ENCODE measurements at regions not wholly inside any gene's neighbourhood (a gene's known extent, or its start where the extent isn't known, plus 50 kb on each side); places are given as distances from the start of the nearest gene placed in this dataset.

DNA sequence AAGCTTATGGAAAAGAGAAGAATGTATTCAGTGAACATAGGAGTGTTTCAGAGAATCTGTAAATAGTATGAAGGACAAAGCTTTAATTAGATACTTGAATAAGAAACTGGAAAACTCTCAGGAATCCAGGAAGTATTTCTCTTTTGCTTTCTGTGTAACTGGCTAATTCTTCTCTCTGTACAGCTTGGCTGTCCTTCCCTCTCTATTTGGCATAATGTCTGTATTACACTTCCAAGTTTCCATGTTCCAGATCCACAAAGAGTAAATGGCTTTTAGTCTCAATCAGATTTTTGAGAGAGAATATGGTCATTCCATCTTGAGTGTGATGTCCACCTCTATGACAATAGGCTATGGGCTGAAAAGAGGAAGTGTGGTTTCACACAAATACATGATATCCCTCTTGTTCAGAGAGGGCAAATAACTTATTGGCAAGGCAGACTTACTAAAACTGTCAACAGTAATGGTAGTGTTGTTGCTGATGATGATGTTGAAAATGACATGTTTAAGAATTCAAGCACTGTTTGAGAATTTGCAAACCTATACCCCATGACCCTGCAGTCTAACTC is 129.2 kb upstream of the ERBB4 start:
- TF ChIP-seq CTCF (IDR thresholded peaks at IDR 0.05; ENCODE audit: low read length): no peak
- TF ChIP-seq EZH2 (optimal IDR thresholded peaks at IDR 0.05; ENCODE audit: low read depth, low read length): no peak

Data from MM.1S (cell line).